Astrocyte of the hippocampus (primary cell): ENCODE measurements at regions not wholly inside any gene's neighbourhood (a gene's known extent, or its start where the extent isn't known, plus 50 kb on each side); places are given as distances from the start of the nearest gene placed in this dataset.
"Not testable (repeated sequence)": the region's sequence is repeated elsewhere in the genome, so short reads cannot be mapped to it uniquely, and the experiment has no call there.

Experiments
- DNase-seq: peaks from one replicate; pipeline ENCODE4 v3.0.0; 2011; ENCODE audit warnings: low read depth, low spot score

GRCh38 chr4:94014484-94015136, 186.1 kb downstream of the ATOH1 start:
- no peak for DNase-seq

- DNase-seq, result no peak
These were observed 187.4 kb downstream of the ATOH1 start for GRCh38 chr4:94015956-94016355.

GRCh38 chr4:94032754-94033153, 174.9 kb upstream of the SMARCAD1 start:
- peak; percentile 26 for DNase-seq

GRCh38 chr4:94036964-94037363, 170.7 kb upstream of the SMARCAD1 start:
- DNase-seq, result no peak

- no peak for DNase-seq
These were observed 169.5 kb upstream of the SMARCAD1 start for GRCh38 chr4:94038195-94038594.

GRCh38 chr4:94039226-94039625, 168.4 kb upstream of the SMARCAD1 start:
- DNase-seq, result no peak

GRCh38 chr4:94044471-94044870, 163.2 kb upstream of the SMARCAD1 start:
- DNase-seq, result not testable (repeated sequence)

- no peak for DNase-seq
These were observed 144.6 kb upstream of the SMARCAD1 start for GRCh38 chr4:94063084-94063483.

GRCh38 chr4:94068753-94069719, 138.6 kb upstream of the SMARCAD1 start:
- peak; percentile 6 for DNase-seq

- DNase-seq, result no peak
These were observed 131.2 kb upstream of the SMARCAD1 start for GRCh38 chr4:94076498-94076897.

GRCh38 chr4:94084155-94084554, 123.5 kb upstream of the SMARCAD1 start:
- no peak for DNase-seq

GRCh38 chr4:94099141-94099540, 108.5 kb upstream of the SMARCAD1 start:
- not testable (repeated sequence) for DNase-seq

GRCh38 chr4:94112644-94113043, 95.0 kb upstream of the SMARCAD1 start:
- DNase-seq, result no peak

GRCh38 chr4:94115687-94116086, 92.0 kb upstream of the SMARCAD1 start:
- DNase-seq, result no peak

- DNase-seq, result no peak
These were observed 90.8 kb upstream of the SMARCAD1 start for GRCh38 chr4:94116842-94117241.

- peak; percentile 7 for DNase-seq
These were observed 81.0 kb upstream of the SMARCAD1 start for GRCh38 chr4:94126669-94127068.

GRCh38 chr4:94127707-94128328, 79.8 kb upstream of the SMARCAD1 start:
- DNase-seq, result peak; percentile 47

GRCh38 chr4:94131212-94131611, 76.5 kb upstream of the SMARCAD1 start:
- no peak for DNase-seq

GRCh38 chr4:94135701-94136100, 72.0 kb upstream of the SMARCAD1 start:
- DNase-seq, result no peak

GRCh38 chr4:94139931-94140612, 67.6 kb upstream of the SMARCAD1 start:
- DNase-seq, result no peak

- DNase-seq, result no peak
These were observed 66.7 kb upstream of the SMARCAD1 start for GRCh38 chr4:94141001-94141400.

GRCh38 chr4:94148052-94148451, 59.6 kb upstream of the SMARCAD1 start:
- not testable (repeated sequence) for DNase-seq
